Kidney glomerular epithelial cell (primary cell): ENCODE measurements at regions not wholly inside any gene's neighbourhood (a gene's known extent, or its start where the extent isn't known, plus 50 kb on each side); places are given as distances from the start of the nearest gene placed in this dataset.
"Not testable (repeated sequence)": the region's sequence is repeated elsewhere in the genome, so short reads cannot be mapped to it uniquely, and the experiment has no call there.

Experiments used
- DNase-seq: peaks from one replicate; lab custom pipeline; 2025; lab: John Stamatoyannopoulos, UW

DNA sequence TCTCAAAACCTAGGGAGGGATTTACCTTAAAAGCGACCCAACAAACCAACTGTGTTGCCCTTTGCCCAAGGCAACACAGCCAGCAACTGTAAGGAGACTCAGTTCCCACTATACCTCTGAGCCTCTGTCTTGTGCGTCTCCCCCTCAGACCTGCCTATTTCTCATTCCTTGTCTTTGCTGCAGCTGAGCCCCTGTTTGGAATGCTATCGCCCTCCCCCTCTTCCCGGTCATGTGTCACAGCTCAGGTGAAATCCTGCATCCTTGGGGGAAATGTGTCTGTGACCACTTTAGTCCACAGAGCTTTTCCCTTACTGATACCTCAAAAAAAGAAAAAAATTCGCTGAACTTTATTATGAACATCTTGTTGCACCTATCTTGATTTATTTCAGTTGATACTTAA is 52.0 kb upstream of the LRIG1 start:
- no peak for DNase-seq

DNA sequence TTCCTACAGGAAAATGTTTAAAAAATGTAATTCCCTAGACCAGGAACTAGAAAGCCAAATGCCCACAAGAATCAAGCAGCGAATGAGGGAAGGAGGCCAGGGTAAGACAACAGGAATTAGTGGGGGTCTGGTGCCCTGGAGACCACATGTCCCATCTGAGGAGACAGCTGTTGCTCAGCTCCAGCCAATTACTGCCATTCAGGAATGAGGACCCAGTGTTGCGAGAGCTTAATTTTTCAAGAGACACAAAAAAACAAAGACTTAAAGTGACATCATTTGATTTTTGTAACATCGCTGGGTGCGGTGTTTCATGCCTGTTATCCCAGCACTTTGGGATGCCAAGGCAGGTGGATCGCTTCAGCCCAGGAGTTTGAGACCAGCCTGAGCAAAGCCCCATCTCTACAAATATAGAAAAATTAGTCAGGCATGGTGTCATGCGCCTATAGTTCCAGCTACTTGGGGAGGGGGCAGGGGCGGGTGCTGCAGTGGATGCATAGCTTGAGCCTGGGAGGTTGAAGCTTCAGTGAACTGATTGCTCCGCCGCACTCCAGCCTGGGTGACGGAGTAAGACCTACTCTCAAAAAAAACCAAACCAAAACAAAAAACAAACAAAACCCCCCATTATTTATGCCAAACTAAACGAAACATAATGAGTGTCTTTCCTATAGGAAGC is 52.8 kb upstream of the LRIG1 start:
- no peak for DNase-seq

DNA sequence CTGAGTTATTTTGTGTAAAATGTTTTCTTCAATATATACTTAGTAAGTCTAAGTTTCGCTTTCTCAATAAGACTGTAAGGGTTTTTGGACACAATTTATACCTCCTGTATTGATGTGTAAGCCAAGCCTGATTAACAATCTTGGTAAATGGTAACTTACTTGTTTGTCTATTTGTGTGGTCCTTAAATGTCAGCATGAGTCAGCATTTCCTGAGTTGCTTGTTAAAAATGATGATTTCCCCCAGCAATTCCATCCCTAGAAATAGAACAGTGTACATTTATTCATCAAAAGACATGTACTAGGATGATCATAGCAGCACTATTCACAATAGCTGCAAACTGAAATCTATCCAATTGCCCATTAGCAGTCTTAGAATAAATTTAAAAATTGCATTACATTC is 53.4 kb upstream of the LRIG1 start:
- no peak for DNase-seq

DNA sequence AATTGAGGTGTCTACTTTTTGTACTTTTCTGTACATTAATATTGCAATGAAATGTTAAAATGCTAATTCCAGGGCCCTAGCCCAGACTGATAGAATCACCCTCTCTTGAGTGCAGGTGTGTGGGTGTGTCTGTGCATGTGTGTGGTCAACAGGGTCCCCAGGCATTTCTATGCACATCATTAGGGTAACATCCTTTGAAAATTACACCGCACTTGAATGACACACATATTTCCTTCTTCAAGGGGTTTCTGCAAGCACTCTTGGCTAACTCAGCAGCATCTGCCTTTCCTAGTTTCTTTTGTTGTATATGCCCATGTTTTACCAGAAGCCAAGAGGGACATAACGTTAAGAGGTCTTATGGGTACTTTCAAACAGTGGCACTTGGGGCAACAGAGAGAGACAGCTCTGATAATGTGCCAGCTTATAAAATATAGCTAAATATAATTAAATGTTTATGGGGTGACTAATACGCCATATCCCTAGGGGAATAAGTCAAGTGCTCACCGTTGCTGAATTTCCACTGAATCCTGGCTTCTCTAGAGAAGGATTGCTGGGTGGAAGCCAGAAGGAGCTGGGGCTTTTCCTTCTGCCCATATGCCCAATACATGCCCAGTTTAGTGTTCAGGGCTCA is 54.5 kb upstream of the LRIG1 start:
- no peak for DNase-seq

DNA sequence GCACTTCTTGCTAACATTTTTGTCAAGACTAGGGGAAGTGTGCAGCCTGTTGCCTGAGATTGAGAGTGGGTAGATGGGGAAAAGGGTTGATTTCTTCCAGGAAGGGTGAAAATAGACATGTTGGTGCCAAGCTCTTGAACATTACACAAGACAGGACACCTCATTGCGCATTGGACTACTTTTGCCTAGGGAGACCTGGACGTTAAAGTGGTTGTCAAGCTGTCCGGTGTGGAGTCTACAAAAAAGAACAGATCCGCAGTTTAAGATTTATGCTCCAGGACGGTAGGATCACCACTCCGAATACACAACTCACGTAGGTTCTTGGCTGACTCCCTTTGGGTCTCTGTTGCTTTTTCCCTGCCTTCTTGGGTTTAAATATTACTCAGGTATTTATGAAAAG is 56.3 kb upstream of the LRIG1 start:
- no peak for DNase-seq

DNA sequence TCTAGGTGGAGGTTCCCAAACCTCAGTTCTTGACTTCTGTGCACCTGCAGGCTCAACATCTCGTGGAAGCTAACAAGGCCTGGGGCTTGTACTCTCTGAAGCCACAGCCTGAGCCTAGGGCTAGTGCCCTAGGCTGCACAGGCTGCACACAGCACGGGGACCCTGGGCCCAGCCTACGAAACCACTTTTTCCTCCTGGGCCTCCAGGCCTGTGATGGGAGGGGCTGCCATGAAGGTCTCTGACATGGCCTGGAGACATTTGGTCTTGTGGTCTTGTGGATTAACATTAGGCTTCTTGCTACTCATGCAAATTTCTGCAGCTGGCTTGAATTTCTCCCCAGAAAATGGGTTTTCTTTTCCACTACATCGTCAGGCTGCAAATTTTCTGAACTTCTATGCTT is 59.1 kb upstream of the LRIG1 start:
- not testable (repeated sequence) for DNase-seq

DNA sequence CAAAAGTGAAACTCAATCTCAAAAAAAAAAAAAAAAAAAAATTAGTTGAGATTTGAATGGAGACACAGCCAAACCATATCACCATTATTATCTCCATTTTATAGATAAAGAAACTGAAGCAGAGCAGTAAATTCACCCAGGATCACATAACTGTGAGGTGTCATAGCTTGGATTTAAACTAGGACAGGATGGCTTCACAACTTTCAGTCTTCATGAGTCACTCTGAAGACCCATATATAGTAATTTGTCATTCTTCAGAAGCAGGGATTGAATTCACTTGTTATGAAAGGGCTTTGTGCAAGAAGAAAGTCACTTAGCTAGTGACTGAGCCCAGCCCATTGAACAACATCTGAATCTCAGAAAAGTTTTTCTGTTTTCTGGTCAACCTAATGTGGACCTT is 60.5 kb upstream of the LRIG1 start:
- no peak for DNase-seq

DNA sequence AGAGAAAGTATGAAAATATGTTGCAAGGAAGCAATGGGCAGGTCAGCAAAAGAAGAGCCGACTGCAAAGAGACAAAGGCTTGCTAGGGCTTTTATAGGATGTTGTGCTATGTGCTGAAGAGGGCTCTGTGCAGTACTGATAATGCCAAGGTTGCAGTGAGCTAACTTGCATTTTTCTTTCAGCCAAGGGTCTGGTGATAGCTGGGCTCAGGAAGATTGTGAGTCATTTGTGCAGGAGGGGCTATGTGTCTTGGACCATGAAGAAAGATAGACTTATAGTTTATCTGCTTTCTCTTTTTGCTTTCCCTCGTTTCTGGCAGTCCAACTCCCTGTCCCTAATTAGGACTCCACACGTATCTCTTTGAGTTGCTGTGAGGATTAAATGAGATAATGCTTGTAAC is 64.5 kb upstream of the LRIG1 start:
- peak; percentile 55 for DNase-seq

DNA sequence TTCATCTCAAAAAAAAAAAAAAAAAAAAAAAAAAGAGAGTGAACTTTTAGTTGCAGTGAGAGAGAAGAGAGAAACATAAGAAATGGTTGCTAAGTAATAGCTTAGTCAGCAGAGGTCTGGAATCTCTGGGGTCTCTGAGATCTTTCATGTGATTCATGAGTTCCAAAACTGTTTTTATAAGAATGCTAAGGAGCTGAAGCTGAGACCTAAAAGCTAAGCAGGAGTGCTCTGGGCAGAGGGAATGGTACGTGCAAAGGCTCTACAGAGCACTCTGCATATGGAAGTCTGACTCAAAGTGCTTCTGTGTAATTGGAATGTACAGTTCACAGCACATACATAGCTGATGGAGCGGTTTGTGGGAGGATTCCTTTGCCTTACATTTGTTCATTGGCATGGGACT is 66.3 kb upstream of the LRIG1 start:
- DNase-seq: no peak

DNA sequence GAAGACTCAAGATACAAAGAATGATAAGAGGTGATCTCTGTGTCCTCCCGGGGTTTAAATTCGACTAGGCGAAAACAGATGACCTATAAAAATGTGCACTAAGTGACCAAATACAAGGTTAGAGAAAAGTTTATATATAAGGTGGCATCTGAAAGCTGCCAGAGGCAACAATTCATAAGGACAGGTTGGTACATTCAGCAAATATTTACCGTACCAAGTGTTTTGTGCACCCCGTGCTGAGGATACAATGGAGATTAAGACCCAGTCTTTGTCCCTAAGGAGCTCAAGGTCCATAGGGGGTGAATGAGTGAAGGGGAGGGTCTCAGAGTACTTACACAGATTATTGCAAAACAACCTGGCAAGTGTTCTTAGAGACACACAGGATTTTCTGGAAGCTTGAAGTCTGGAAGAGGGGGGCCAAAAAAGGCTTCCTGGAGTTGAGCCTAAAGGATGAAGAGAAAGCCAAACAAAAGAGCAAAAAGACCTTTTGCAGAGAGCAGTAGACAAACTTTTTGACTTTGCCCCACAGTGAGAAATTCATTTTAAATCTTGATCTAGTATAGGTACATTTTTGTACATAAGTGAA is 71.4 kb upstream of the LRIG1 start:
- DNase-seq: no peak

DNA sequence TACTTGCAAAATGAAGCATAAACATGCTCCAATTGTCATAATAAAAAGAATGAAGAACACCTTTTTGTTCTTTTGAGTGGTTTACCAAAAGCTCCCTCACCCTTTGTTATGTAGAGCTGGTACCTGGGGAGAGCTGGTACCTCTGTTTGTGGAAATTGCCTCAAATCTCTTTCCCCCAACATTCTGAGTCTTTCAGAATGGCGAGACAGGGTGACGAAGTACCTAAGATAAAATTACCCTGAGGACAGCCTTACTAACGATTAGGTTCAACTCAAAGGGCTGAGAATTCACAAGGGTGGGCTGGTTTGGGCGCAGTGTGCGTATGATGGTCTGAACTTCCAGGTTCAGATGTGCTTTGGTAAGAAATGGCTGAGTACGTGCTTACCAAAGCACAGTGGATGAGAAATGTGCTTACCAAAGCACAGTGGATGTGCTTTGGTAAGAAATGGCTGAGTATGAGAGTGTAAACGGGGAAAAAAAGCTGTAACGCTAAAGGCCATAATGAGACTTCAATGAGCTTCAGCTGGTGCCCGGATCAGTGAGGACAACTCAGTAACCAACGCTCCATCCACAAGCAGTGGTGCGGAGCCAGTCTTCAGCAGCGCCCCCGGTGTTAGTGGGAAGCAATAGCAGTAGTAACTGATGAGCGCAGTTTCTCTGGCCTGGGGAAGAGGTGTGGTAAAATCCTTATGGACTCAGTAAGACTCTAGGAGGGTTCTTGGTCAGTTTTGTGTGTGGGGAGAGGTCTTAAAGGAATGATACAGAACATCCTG is 72.3 kb upstream of the LRIG1 start:
- no peak for DNase-seq

DNA sequence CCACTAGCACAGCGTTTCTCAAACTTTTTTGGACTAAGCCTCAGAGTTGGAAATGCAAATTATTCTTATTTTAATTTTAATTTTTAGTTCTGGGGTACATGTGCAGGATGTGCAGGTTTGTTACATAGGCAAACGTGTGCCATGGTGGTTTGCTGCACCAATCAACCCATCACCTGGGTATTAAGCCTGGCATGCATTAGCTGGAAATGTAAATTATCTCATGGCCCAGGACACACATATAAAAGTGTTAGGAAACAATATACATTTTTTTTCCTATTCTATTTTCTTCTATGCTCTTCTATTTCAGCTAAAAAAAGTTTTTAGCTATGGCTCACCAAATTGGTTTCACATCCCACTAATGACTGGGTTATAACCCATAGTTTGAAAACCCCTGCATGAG is 73.3 kb upstream of the LRIG1 start:
- DNase-seq: no peak

DNA sequence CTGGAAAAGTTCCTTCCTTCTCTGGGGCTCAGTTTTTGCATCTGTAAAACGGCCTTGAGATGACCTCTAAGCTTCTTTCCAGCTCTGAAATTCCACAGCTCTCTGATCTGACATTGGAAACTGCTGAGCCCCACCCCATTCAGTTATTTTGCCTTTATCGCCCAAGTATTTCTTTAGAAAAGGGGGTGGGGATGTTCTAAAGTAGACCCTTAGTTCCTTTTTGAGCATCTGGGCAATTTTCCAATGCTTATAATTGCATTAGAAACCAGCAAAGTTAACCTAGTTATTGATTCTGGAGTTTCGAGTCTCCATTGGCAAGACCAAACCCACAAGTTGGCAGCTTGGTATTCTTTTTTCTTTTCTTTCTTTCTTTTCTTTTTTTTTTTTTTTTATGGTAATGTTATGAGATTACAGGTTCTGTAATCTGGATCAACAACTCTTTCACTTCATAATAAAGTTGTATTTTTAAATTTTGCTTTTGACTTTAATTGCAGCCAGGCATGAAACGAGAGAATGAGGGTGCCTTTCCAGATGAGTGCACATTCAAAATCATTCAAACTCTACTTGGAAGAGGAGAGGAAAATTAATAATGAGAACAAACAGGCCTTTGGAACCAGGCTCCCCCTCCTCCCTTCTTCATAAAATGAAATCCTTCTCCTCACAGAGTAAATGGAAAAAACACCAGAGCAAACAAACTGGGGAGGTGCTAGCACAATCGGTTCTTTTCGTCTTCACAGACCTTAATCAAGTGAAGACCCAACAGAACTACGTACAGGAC is 76.8 kb upstream of the LRIG1 start:
- no peak for DNase-seq

DNA sequence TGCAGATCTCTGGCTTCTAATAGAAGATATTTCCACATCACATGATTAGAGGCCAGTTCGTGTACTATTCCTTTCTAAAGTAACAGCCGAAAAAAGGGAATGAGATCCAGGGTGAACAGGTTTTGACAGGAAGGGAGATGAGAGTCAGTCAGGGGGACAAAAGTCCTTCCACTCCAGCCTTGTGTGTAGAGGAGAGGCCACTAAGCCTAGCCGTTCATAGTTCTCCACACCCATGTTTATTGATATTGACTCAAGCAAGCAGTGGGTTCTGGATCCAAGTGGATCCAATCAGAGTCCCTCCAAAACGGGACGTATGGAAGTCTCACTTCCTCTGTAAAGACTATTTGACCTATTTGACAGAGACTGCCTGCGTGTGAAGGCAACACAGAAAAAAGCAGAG is 80.4 kb upstream of the LRIG1 start:
- DNase-seq: no peak

DNA sequence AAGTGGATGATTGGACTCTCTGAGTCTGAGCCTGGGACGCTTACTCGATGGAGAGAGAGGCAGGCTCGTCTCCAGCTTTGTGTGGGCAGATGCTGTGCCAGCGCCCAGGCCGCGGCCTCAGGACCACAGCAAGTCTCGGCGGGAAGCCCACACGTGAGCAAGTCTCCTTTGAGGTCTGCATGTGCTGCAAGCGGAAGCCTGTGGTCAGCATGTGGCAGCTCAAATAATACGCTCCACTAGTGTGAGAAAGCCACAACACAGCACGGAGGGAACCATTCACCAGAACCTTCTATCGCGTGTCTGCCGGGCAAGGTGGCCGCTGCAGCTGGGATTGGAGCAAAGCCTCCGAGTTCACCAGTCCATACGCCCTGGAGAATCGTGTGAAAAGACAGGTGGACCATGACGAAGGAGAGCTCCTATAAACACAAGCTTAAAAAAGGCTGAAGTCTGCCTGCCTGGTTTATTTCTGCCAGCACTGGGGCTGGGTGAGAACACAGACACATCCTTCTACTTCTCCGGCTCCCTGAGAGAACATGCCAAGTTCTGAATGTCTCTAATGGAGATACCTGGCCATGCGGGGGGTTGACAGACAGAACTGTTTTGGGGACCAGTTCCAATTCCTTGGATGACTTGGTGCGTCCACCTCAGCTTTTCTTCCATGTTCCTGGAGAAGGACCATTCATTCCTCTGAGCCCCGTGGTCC is 82.0 kb upstream of the LRIG1 start:
- DNase-seq: no peak

DNA sequence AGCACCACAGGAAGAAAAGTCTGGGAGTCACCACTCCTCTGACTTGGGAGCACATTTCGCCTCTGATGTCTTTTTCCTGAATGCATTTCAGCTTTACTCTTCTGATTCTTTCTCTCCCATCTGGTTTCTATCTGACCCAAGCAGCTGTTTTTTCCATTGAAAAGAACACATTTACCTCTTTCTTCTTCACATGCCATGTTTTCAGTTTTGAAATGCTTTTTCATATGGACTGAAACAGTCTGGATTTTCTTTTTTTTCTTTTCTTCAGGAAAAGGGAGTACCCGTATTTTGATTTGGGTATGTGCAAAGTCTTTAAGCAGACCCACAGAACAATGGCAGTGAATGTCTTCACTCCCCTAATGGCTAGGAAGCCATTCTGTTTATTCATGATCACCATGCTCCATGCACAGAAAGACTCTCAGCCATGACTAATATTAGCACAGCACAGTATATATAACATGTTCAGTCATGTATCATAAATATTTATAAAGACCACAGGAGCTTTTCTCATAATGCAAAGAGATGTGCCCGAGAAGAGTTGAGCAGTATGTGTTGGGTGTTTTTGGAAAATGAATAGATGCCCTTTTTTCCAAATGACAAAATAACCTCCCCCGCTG is 82.7 kb upstream of the LRIG1 start:
- no peak for DNase-seq

DNA sequence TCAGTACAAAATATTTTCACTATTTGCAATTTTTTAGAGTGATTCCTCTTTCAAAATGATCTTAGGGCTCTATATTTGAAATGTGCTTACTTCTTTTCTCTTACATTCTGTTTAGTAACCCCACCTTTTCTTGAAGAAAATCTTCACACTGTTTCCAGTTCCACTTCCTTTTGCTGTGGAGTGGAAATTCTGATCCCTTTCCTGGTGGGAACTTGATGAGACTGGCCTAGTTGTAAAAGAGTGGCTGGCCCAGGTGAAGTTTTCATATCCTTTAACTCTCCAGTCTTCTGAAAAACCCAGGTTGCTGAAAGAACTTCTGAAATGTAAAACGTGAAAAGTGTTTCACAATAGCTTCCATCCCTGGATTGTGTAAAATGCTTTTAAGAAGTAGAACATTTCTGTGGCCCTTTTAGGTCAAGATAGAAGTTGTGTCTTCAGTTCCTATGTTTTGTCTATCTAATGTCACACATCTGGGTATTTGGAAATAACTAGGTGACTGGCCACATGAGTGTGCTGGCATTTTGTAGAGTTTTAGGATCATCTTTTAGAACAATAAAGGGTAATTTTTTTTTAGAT is 84.8 kb upstream of the LRIG1 start:
- no peak for DNase-seq

DNA sequence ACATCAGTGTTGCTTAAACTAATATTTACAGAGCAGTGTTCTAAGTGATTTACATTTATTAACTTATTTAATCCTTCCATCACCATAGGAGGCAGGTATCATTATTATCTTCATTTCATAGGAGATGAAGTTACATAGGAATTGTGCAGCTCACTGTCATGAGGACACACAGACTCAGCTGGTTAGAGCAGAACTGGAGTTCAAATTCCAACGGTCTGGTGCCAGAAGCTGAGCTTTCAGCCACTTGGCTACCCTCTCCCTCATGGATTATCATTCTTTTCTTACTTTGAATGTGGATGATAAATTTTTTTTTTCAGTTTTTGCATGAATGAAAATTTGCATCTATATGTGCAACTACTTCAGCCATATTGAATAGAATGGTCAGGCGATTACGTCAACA is 86.0 kb upstream of the LRIG1 start:
- no peak for DNase-seq

DNA sequence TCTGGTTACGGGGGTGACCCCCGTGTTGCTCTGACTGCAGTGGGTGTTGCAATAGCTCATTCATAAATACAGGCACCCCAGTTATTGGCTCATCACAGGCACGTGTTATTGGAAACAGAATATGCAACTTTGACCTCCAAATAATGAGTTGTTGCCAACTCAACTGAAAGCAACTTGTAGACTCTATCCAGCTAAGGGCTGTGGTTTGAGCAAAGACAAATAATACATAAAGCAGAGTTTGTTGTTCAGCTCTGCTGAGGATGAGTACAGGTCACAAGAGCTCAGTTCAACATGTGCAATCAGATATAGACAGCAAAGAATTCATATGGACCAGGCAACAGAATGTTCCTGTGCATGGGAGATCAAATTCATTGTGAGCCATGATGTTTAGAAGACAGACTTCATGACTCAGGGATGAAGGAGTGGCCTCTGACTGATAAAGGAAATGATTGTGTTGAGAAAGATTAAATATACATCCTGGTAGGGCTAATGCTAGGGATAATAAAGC is 87.6 kb upstream of the LRIG1 start:
- DNase-seq: no peak

DNA sequence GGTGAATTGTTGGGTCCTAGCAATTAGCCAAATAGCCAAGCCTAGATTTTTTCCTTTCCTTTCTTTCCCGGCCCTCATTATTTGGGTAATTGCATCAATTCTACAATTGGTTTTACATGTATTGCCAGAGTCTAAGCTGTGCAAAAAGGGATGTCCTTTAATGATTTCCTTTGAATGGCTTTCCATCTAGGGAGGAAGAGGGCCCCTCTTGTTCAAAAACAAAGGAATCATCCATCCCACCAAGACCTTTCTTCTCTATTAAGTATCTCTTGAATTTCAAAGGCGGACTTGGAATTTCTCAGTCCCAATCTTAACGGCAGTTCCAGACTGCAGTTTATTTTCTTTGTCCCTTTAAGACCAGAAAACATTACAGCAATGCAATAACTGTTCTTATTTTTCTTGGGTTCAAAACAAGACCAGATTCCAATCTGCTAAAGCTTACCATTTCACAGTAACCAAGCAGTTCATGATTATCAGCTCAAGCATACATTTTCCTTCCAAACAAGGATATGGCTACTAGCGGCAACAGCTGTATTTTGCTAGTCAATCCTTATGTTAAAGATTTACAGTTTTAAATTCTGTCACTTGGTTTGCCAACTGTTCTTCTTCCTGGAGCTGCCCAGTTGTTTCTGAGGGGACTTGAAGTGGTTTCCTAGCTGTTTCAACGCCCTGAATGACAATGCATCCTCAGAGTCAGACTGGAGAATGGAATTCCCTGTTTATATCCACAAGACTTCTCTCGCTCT is 91.4 kb upstream of the LRIG1 start:
- no peak for DNase-seq
